Renal cortical epithelial cell (primary cell): ENCODE measurements at regions not wholly inside any gene's neighbourhood (a gene's known extent, or its start where the extent isn't known, plus 50 kb on each side); places are given as distances from the start of the nearest gene placed in this dataset.

Experiments used
- DNase-seq: peaks from one replicate; pipeline ENCODE4 v3.0.0-alpha.2; 2011; ENCODE audit warnings: low read depth

- peak; percentile 7 for DNase-seq
Observed at GRCh38 chr7:38070718-38071117, 107.3 kb upstream of the STARD3NL start.

DNA sequence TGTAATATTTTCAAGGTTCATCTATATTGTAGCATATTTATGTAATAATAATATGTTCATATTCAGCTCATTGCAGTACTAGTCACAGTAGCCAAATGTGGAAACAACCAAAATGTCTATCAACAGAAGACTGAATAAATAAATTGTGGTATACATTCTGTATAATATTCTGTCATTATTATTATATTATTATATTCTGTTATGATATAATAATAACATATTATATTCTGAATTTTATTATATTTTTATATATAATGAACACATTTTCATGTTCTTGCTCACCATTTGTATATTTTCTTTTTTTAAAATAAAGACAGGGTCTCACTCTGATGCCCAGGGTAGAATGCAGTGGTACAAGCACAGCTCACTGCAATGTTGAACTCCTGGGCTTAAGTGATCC, 91.2 kb upstream of the STARD3NL start:
- no peak for DNase-seq

GRCh38 chr7:38102507-38102906, 75.5 kb upstream of the STARD3NL start:
- DNase-seq: no peak

DNA sequence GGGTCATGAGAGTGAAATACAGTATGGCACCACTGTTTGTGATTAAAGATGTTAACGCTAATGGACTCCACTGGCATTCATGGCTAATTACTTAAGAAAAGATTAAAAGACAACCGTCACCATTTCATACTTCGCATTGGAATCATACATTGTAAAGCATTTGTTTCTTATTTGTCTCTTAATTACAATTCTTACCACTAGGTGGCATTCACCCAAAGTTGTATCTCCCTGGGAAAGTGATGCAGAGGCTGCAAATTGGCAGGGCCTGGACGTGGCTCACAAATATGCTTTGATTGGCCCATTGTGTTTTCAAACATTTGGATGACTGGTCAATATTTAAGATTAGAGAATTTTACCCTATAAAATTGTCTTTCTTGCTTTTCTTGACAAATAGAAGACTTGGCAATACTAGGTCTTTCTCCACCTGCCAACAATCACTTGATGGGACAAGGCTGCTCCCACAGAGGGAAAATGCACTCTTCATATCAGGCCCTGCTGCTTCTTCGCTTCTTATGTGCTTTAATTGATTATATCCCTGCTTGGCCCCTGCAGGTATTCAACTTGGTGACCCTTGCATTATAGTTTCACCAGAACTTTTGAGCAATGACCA, 72.1 kb upstream of the STARD3NL start:
- peak; percentile 47 for DNase-seq

DNA sequence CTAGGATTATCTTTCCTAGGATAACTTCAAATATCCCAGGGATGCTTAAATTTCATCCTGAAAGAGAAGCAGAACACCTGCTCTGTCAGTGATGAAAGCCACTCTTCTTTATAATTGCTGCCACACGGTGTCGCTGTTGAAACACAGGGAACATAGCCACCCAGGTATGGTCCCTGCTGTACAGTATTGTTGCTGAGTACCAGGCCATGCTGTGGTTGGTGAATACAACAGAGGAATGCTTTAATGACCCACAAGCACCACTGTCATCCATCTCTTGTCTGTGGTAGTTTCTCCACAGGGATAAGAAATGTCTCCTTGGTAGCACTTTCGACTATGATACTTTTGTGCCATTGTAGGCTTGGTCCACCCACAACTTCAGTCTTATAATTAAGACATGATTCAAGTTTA, 70.6 kb upstream of the STARD3NL start:
- DNase-seq: peak; percentile 61

- DNase-seq: no peak
Observed at GRCh38 chr7:38112075-38112474, 66.0 kb upstream of the STARD3NL start.

DNA sequence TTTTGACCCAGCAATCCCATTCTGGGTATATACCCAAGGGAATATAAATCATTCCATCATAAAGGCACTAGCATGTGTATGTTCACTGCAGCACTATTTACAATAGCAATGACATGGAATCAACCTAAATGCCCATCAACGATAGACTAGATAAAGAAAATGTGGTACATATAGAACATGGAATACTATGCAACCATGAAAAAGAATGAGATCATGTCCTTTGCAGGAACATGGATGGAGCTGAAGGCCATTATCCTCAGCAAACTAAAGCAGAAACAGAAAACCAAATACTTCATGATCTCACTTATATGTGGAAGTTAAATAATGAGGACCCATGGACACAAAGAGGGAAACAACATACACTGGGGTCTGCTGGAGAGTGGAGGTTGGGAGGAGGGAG, 58.0 kb upstream of the STARD3NL start:
- no peak for DNase-seq

- DNase-seq: no peak
Observed at GRCh38 chr7:38122501-38122900, 55.5 kb upstream of the STARD3NL start.

GRCh38 chr7:38123494-38123893, 54.6 kb upstream of the STARD3NL start:
- DNase-seq: no peak

DNA sequence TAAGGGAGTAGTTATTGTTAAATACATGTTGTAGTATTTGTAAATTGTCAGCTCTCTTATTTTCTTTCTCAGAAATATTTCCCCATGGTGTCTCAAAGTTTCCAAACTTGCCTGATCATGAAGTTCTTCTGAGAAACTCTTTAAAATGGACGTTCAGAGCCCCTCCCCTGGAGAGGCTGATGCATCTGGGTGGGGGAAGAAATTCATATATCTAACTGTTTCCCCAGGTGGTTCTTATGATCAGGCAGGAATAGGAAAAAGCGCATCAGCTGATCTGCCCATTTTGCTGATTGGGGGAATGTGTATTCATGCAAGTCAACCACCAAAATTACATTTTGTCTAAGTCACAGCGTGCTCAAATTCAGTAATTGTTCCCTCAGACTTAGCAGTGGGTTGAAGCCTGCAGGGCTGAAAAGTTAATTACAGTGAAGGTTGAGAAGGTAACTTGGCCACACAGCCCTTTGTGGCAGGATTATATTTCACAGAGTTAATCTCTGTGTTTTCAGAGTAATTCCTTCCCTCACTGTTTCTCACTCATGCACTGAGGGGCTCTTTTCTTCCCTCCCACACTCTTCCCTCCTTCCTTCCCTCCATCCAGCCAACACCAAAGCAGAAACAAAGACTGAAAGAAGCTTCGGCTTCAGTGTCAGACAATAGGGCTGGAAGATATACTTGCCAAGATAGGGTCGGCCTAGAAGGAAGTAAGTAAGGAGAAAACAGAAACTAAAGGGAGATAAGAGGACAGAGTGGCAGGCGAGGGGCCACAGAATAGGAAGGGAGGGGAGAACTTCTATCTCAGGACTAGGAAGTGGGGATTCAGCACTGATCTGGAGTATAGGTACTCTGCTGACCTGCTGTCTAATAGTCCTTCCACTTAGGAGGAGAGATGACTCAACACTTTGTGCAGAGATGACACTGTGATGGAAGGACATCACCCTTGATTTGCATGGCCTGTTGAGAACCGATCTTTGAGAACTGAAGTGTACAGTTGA, 50.5 kb upstream of the STARD3NL start:
- no peak for DNase-seq
